GM23338 (cell line): ENCODE measurements at regions not wholly inside any gene's neighbourhood (a gene's known extent, or its start where the extent isn't known, plus 50 kb on each side); places are given as distances from the start of the nearest gene placed in this dataset.

Experiments used
- TF ChIP-seq, protein P1 (sequence below), 2 experiments: fragments of 200-600 bp in 1 of 2; sonication (generic) in 1 of 2; conservative IDR thresholded peaks; 2 replicates each; pipeline versions ENCODE4 v1.5.1 to v1.6.1; 2016 to 2017; ENCODE audit warnings: antibody characterized with exemption in 2 of 2, low read depth in 2 of 2, mild to moderate bottlenecking in 2 of 2, moderate library complexity in 1 of 2
- TF ChIP-seq, protein P2 (sequence below): fragments of 250-450 bp; sonication (Bioruptor Pico); IDR thresholded peaks from 2 replicates; pipeline ENCODE4 v1.5.0; 2020; ENCODE audit warnings: mild to moderate bottlenecking, moderate library complexity

DNA sequence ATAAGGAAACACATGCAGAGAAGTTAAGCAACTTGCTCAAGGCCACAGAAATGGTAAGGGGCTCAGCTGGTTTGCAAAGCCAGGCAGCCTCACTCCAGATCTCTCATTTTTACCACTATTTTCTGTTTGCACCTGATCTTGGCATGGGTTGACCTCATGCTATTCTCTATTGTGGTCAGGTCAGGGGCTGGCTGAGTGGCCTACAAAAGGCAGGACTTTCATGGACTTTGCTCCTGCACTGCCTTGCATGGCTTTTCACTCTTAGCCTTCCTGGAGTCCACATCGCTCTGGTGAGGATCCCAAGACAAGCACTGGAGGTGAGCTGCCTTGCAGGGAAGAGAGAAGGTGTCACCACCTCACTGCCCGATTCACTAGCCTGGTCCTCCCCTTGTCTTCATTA, 56.8 kb upstream of the CSF3R start:
- TF ChIP-seq, protein P1, sequence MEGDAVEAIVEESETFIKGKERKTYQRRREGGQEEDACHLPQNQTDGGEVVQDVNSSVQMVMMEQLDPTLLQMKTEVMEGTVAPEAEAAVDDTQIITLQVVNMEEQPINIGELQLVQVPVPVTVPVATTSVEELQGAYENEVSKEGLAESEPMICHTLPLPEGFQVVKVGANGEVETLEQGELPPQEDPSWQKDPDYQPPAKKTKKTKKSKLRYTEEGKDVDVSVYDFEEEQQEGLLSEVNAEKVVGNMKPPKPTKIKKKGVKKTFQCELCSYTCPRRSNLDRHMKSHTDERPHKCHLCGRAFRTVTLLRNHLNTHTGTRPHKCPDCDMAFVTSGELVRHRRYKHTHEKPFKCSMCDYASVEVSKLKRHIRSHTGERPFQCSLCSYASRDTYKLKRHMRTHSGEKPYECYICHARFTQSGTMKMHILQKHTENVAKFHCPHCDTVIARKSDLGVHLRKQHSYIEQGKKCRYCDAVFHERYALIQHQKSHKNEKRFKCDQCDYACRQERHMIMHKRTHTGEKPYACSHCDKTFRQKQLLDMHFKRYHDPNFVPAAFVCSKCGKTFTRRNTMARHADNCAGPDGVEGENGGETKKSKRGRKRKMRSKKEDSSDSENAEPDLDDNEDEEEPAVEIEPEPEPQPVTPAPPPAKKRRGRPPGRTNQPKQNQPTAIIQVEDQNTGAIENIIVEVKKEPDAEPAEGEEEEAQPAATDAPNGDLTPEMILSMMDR (conservative IDR thresholded peaks at IDR 0.05; ENCODE audit: low read depth in 2 of 2): no peak
- TF ChIP-seq, protein P2, sequence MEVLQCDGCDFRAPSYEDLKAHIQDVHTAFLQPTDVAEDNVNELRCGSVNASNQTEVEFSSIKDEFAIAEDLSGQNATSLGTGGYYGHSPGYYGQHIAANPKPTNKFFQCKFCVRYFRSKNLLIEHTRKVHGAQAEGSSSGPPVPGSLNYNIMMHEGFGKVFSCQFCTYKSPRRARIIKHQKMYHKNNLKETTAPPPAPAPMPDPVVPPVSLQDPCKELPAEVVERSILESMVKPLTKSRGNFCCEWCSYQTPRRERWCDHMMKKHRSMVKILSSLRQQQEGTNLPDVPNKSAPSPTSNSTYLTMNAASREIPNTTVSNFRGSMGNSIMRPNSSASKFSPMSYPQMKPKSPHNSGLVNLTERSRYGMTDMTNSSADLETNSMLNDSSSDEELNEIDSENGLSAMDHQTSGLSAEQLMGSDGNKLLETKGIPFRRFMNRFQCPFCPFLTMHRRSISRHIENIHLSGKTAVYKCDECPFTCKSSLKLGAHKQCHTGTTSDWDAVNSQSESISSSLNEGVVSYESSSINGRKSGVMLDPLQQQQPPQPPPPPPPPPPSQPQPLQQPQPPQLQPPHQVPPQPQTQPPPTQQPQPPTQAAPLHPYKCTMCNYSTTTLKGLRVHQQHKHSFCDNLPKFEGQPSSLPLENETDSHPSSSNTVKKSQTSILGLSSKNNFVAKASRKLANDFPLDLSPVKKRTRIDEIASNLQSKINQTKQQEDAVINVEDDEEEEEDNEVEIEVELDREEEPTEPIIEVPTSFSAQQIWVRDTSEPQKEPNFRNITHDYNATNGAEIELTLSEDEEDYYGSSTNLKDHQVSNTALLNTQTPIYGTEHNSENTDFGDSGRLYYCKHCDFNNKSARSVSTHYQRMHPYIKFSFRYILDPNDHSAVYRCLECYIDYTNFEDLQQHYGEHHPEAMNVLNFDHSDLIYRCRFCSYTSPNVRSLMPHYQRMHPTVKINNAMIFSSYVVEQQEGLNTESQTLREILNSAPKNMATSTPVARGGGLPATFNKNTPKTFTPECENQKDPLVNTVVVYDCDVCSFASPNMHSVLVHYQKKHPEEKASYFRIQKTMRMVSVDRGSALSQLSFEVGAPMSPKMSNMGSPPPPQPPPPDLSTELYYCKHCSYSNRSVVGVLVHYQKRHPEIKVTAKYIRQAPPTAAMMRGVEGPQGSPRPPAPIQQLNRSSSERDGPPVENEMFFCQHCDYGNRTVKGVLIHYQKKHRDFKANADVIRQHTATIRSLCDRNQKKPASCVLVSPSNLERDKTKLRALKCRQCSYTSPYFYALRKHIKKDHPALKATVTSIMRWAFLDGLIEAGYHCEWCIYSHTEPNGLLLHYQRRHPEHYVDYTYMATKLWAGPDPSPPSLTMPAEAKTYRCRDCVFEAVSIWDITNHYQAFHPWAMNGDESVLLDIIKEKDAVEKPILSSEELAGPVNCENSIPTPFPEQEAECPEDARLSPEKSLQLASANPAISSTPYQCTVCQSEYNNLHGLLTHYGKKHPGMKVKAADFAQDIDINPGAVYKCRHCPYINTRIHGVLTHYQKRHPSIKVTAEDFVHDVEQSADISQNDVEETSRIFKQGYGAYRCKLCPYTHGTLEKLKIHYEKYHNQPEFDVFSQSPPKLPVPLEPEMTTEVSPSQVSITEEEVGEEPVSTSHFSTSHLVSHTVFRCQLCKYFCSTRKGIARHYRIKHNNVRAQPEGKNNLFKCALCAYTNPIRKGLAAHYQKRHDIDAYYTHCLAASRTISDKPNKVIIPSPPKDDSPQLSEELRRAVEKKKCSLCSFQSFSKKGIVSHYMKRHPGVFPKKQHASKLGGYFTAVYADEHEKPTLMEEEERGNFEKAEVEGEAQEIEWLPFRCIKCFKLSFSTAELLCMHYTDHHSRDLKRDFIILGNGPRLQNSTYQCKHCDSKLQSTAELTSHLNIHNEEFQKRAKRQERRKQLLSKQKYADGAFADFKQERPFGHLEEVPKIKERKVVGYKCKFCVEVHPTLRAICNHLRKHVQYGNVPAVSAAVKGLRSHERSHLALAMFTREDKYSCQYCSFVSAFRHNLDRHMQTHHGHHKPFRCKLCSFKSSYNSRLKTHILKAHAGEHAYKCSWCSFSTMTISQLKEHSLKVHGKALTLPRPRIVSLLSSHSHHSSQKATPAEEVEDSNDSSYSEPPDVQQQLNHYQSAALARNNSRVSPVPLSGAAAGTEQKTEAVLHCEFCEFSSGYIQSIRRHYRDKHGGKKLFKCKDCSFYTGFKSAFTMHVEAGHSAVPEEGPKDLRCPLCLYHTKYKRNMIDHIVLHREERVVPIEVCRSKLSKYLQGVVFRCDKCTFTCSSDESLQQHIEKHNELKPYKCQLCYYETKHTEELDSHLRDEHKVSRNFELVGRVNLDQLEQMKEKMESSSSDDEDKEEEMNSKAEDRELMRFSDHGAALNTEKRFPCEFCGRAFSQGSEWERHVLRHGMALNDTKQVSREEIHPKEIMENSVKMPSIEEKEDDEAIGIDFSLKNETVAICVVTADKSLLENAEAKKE: no peak
